Stomach (tissue), 4 donors: ENCODE measurements at regions not wholly inside any gene's neighbourhood (a gene's known extent, or its start where the extent isn't known, plus 50 kb on each side); places are given as distances from the start of the nearest gene placed in this dataset.

Experiments
- CTCF ChIP-seq, 7 experiments: fragments of 450-650 bp in 4 of 7; fragments of 200-600 bp in 3 of 7; sonication (generic) in 3 of 7; IDR thresholded peaks; one replicate each; pipeline ENCODE4 v1.5.1; 2016 to 2019; ENCODE audit warnings: antibody characterized with exemption in 7 of 7, control low read depth in 2 of 7, mild to moderate bottlenecking in 1 of 7
- EP300 ChIP-seq: sonication (generic); formaldehyde crosslinking; IDR thresholded peaks from one replicate; pipeline ENCODE4 v1.6.1; 2017; ENCODE audit warnings: antibody characterized with exemption
- POLR2A ChIP-seq, 4 donors: fragments of 450-650 bp; IDR thresholded peaks; one replicate each; pipeline ENCODE4 v1.6.1; 2016; ENCODE audit warnings: antibody characterized with exemption in 4 of 4, control low read depth in 2 of 4, mild to moderate bottlenecking in 1 of 4, moderate library complexity in 1 of 4
- POLR2AphosphoS5 ChIP-seq, 3 donors: sonication (generic); formaldehyde crosslinking; IDR thresholded peaks; one replicate each; pipeline ENCODE4 v1.6.1; 2016; ENCODE audit warnings: antibody characterized with exemption in 3 of 3

GRCh38 chr17:33515974-33516373 is 222.9 kb upstream of the ASIC2 start:
- TF ChIP-seq POLR2AphosphoS5 (IDR thresholded peaks at IDR 0.05) (no peak), POLR2A (IDR thresholded peaks at IDR 0.05) (no peak), CTCF (IDR thresholded peaks at IDR 0.05) (no peak), EP300 (no peak)
